HCT116 (cell line): ENCODE measurements at regions not wholly inside any gene's neighbourhood (a gene's known extent, or its start where the extent isn't known, plus 50 kb on each side); places are given as distances from the start of the nearest gene placed in this dataset.

Experiments
- ATF3 ChIP-seq: IDR thresholded peaks from 2 replicates; pipeline ENCODE4 v1.6.1; 2012
- CTCF ChIP-seq, 3 experiments: fragments of 200-600 bp in 1 of 3; sonication (generic) in 1 of 3; IDR thresholded peaks in 2 of 3; conservative IDR thresholded peaks in 1 of 3; 2 replicates each; pipeline ENCODE4 v1.5.1; 2012 to 2017; ENCODE audit warnings: low read depth in 2 of 3, low read length in 2 of 3, antibody characterized with exemption in 1 of 3, borderline replicate concordance in 1 of 3, control low read depth in 1 of 3, mild to moderate bottlenecking in 1 of 3, mixed read lengths in 1 of 3, mixed run types in 1 of 3, moderate library complexity in 1 of 3; ENCODE audit not compliant: insufficient read depth in 1 of 3
- EGR1 ChIP-seq: IDR thresholded peaks from 2 replicates; pipeline ENCODE4 v1.6.1; 2012; ENCODE audit warnings: low read depth
- EZH2phosphoT487 ChIP-seq: fragments of 200-600 bp; IDR thresholded peaks from 2 replicates; pipeline ENCODE4 v1.6.1; 2018; ENCODE audit warnings: antibody characterized with exemption, borderline replicate concordance
- MAX ChIP-seq: IDR thresholded peaks from 2 replicates; pipeline ENCODE4 v1.6.1; 2012
- POLR2A ChIP-seq: IDR thresholded peaks from 2 replicates; pipeline ENCODE4 v1.7.0; 2011; ENCODE audit warnings: borderline replicate concordance; ENCODE audit not compliant: insufficient read depth, insufficient read length; ENCODE audit errors: extremely low read depth
- POLR2AphosphoS5 ChIP-seq: IDR thresholded peaks from 2 replicates; pipeline ENCODE4 v1.6.1; 2011; ENCODE audit warnings: mild to moderate bottlenecking, low read depth, low read length, moderate library complexity
- REST ChIP-seq: IDR thresholded peaks from 2 replicates; pipeline ENCODE4 v1.6.1; 2012; ENCODE audit warnings: low read depth
- SP1 ChIP-seq: IDR thresholded peaks from 2 replicates; pipeline ENCODE4 v1.6.1; 2012; ENCODE audit warnings: low read depth
- ZBTB33 ChIP-seq: IDR thresholded peaks from 2 replicates; pipeline ENCODE4 v1.6.1; 2011; ENCODE audit warnings: mild to moderate bottlenecking, low read length, moderate library complexity; ENCODE audit not compliant: insufficient replicate concordance; ENCODE audit errors: extremely low read depth
- ZFX ChIP-seq: fragments of 450-650 bp; IDR thresholded peaks from 2 replicates; pipeline ENCODE4 v1.6.1; 2017

- TF ChIP-seq ATF3, result no peak
- no peak for TF ChIP-seq SP1
- TF ChIP-seq POLR2A, result no peak
- no peak for TF ChIP-seq EZH2phosphoT487
- no peak for TF ChIP-seq REST
- TF ChIP-seq ZFX, result no peak
- TF ChIP-seq MAX, result no peak
- TF ChIP-seq CTCF (IDR thresholded peaks at IDR 0.05 in 2 of 3, conservative IDR thresholded peaks at IDR 0.05 in 1 of 3; ENCODE audit: borderline replicate concordance in 1 of 3, insufficient read depth in 1 of 3, low read depth in 2 of 3, low read length in 2 of 3), result no peak
- TF ChIP-seq POLR2AphosphoS5, result no peak
- no peak for TF ChIP-seq ZBTB33
- TF ChIP-seq EGR1, result no peak
Observed at GRCh38 chr9:26458054-26458453, 434.5 kb downstream of the CAAP1 start.
